CD14-positive monocyte (primary cell): ENCODE measurements at regions not wholly inside any gene's neighbourhood (a gene's known extent, or its start where the extent isn't known, plus 50 kb on each side); places are given as distances from the start of the nearest gene placed in this dataset.

Experiments
- DNase-seq, 3 donors: peaks; one replicate each; pipeline ENCODE4 v3.0.0-alpha.2; 2011 to 2022
- H2AFZ ChIP-seq: 2 replicates; pipeline ENCODE4 v1.6.0; 2012; ENCODE audit warnings: mild to moderate bottlenecking, low read depth, low read length, inconsistent platforms; ENCODE audit not compliant: insufficient read depth, poor library complexity, severe bottlenecking
- H3K27ac ChIP-seq, 2 donors: 1 replicate in 1 of 2; 2 replicates in 1 of 2; pipeline ENCODE4 v1.5.1; 2012 to 2013; ENCODE audit warnings: low read length in 2 of 2, control low read depth in 1 of 2, inconsistent platforms in 1 of 2, low read depth in 1 of 2, mild to moderate bottlenecking in 1 of 2
- H3K27me3 ChIP-seq, 2 donors: one replicate each; pipeline versions ENCODE4 v1.6.0 to v1.6.1; 2011 to 2013; ENCODE audit warnings: low read length in 2 of 2; ENCODE audit not compliant: control insufficient read depth in 2 of 2, insufficient read depth in 2 of 2
- H3K36me3 ChIP-seq, 2 donors: replicated peaks in 1 of 2; 1 replicate in 1 of 2; 2 replicates in 1 of 2; pipeline versions ENCODE4 v1.5.1 to v1.6.1; 2012 to 2013; ENCODE audit warnings: low read length in 2 of 2, control low read depth in 1 of 2, inconsistent platforms in 1 of 2, mild to moderate bottlenecking in 1 of 2; ENCODE audit not compliant: insufficient read depth in 2 of 2, control insufficient read depth in 1 of 2
- H3K4me1 ChIP-seq, 2 donors: 1 replicate in 1 of 2; 2 replicates in 1 of 2; pipeline versions ENCODE4 v1.5.1 to v1.6.1; 2012 to 2013; ENCODE audit warnings: low read length in 2 of 2, control low read depth in 1 of 2, inconsistent platforms in 1 of 2, mild to moderate bottlenecking in 1 of 2, moderate library complexity in 1 of 2; ENCODE audit not compliant: insufficient read depth in 2 of 2, control insufficient read depth in 1 of 2
- H3K4me2 ChIP-seq: replicated peaks from 2 replicates; pipeline ENCODE3; 2012; ENCODE audit warnings: low read length, moderate library complexity, mild to moderate bottlenecking; ENCODE audit not compliant: poor library complexity, severe bottlenecking; ENCODE audit errors: extremely low read depth
- H3K4me3 ChIP-seq, 3 experiments: fragments of 200-600 bp in 1 of 3; sonication (generic) in 1 of 3; replicated peaks in 1 of 3; 1 replicate in 2 of 3; 2 replicates in 1 of 3; pipeline ENCODE4 v1.5.1; 2011 to 2013; ENCODE audit warnings: low read length in 3 of 3, mild to moderate bottlenecking in 3 of 3, control low read depth in 2 of 3, low read depth in 2 of 3, inconsistent platforms in 1 of 3, moderate library complexity in 1 of 3
- H3K79me2 ChIP-seq: 2 replicates; pipeline ENCODE4 v1.6.0; 2012; ENCODE audit warnings: mild to moderate bottlenecking, control low read depth, inconsistent platforms, low read length, moderate library complexity; ENCODE audit not compliant: insufficient read depth
- H3K9ac ChIP-seq: 2 replicates; pipeline ENCODE4 v1.6.0; 2017; ENCODE audit warnings: low read length, mild to moderate bottlenecking; ENCODE audit not compliant: insufficient read depth, poor library complexity, severe bottlenecking
- H3K9me3 ChIP-seq, 2 donors: replicated peaks in 1 of 2; 1 replicate in 1 of 2; 2 replicates in 1 of 2; pipeline versions ENCODE4 v1.5.1 to v1.6.1; 2012 to 2013; ENCODE audit warnings: low read length in 2 of 2, control low read depth in 1 of 2; ENCODE audit not compliant: control insufficient read depth in 1 of 2, insufficient read depth in 1 of 2
- H4K20me1 ChIP-seq: 2 replicates; pipeline ENCODE4 v1.6.0; 2012; ENCODE audit warnings: mild to moderate bottlenecking, low read length, control low read depth, moderate library complexity; ENCODE audit not compliant: insufficient read depth
- H3K27ac Mint-ChIP-seq, 7 donors: one replicate each; pipeline ENCODE4 v1.8.0; 2020; ENCODE audit warnings: mild to moderate bottlenecking in 7 of 7, mixed read lengths in 7 of 7, moderate library complexity in 6 of 7, inconsistent platforms in 2 of 7
- H3K27me3 Mint-ChIP-seq, 3 donors: one replicate each; pipeline ENCODE4 v1.8.0; 2021 to 2022; ENCODE audit warnings: low read depth in 3 of 3, mild to moderate bottlenecking in 3 of 3, mixed read lengths in 3 of 3, moderate library complexity in 3 of 3, inconsistent platforms in 1 of 3
- H3K36me3 Mint-ChIP-seq, 2 donors: one replicate each; pipeline ENCODE4 v1.8.0; 2020; ENCODE audit warnings: mixed read lengths in 2 of 2, inconsistent platforms in 1 of 2, mild to moderate bottlenecking in 1 of 2
- H3K4me1 Mint-ChIP-seq: one replicate; pipeline ENCODE4 v1.8.0; 2020; ENCODE audit warnings: mild to moderate bottlenecking, mixed read lengths
- H3K4me3 Mint-ChIP-seq, 2 donors: one replicate each; pipeline ENCODE4 v1.8.0; 2020; ENCODE audit warnings: mild to moderate bottlenecking in 2 of 2, mixed read lengths in 2 of 2, moderate library complexity in 1 of 2
- H3K9me3 Mint-ChIP-seq, 7 donors: one replicate each; pipeline ENCODE4 v1.8.0; 2020 to 2022; ENCODE audit warnings: mixed read lengths in 7 of 7, mild to moderate bottlenecking in 6 of 7, moderate library complexity in 6 of 7, inconsistent platforms in 2 of 7
- WGBS: methylation state at CpG from one replicate; pipeline ENCODE4 v1.1.5; 2013; ENCODE audit warnings: missing lambda C conversion rate; ENCODE audit not compliant: insufficient coverage; 5-methylcytosine and 5-hydroxymethylcytosine counted together
- intact Hi-C, 2 donors: fragments of 100-400 bp; cut with micrococcal nuclease; formaldehyde crosslinking; loops; one replicate each; pipeline versions ENCODE4 v1.15.0 to v1.15.1; 2023
- TF ChIP-seq, protein P1 (sequence below): fragments of 200-600 bp; IDR thresholded peaks from one replicate; pipeline ENCODE4 v1.8.0; 2022; ENCODE audit warnings: antibody characterized with exemption, mild to moderate bottlenecking

DNA sequence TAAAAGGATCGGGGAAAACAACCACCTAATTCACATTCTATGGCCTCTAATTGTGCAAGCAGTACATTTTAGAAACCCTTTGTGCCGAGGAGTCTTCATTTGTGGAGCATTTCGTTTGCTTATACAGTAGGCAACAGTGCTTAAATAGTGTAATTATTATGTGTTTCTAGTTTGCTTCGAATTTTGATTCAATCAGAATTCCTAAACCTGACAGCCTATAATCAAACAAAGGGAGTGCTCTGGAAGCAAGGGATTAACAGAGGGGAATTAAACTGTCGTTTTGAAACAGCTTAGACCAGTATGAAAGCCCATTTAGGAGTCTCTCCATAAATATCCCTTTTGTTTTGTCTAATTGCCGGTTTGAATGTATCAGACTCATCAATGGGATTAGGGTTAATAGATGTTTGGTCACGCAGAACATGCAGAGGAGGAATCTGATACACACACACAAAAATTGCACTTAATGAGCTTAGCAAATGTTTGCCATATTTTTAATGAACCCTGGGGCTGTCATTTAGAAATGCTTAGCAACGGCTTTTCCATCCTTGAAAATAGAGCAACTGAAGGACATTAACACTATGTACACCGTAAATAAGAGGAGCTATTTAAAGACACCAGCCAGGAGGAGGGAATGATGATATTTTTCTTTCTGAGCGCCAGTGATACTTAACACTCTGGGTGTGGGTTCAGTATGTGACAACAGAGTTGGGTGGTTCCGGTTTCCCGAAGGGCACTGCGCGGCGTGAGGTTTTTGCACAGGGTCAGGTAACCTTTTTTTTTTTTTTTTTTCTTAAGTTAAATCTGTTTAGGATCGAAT lies 404.7 kb downstream of the TLE4 start:
- intact Hi-C loops, result no loop called here
- H3K4me1 Mint-ChIP-seq, result no peaks in the 10 kb centered on the region

DNA sequence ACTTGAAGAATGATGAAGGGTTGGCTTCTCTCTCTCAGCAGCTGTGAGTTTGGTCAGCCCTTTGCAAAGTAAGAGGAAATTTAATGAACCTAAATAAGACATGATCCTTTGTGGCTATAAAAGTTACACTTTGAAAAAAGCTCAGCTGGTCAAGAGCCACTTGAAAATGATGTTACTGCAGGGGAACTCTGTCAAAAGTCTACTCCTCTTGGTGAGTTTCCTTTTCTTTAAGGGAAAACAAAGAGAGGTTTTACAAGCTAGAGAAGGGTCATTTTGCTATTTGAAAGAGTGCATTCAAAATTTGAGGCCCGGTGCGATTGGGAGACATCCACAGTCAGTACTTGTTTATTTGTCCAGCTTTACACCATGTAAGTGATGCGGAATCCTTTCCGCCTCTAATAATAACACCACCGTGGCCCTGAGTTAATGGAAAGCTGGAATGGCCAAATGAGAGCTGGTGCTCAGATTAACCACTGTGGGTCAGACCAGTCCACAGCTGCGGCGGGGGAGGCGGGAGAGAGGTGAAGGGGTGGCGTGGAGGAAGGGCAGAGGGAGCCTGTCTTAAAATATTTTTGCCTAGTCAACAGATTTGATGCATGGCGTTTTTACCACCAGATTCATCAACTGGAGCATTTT lies 404.0 kb downstream of the TLE4 start:
- Histone ChIP-seq H3K4me3 (no peak overlapping the region), H3K27me3 (no peaks in the 10 kb centered on the region), H4K20me1 (no peaks in the 10 kb centered on the region), H3K9me3 (peaks cover 4 to 6% of the 10 kb centered on the region in 2 donors), H3K79me2 (no peaks in the 10 kb centered on the region), H3K36me3 (no peaks in the 10 kb centered on the region), H3K27ac (no peak overlapping the region), H3K4me1 (no peaks in the 10 kb centered on the region), H2AFZ (no peak overlapping the region), H3K4me2 (no peak overlapping the region), H3K9ac (no peak overlapping the region)
- intact Hi-C loops, result no loop called here
- Mint-ChIP-seq H3K4me1 (no peaks in the 10 kb centered on the region), H3K9me3 (peaks cover 2 to 19% (median 10%) of the 10 kb centered on the region in 7 donors), H3K27ac (no peak overlapping the region), H3K4me3 (no peak overlapping the region), H3K36me3 (no peaks in the 10 kb centered on the region), H3K27me3 (peaks cover 0 to 2% (median 0%) of the 10 kb centered on the region in 3 donors)
- 100% methylated on average over 3 of the region's 10 CpGs for WGBS
- TF ChIP-seq, protein P1, sequence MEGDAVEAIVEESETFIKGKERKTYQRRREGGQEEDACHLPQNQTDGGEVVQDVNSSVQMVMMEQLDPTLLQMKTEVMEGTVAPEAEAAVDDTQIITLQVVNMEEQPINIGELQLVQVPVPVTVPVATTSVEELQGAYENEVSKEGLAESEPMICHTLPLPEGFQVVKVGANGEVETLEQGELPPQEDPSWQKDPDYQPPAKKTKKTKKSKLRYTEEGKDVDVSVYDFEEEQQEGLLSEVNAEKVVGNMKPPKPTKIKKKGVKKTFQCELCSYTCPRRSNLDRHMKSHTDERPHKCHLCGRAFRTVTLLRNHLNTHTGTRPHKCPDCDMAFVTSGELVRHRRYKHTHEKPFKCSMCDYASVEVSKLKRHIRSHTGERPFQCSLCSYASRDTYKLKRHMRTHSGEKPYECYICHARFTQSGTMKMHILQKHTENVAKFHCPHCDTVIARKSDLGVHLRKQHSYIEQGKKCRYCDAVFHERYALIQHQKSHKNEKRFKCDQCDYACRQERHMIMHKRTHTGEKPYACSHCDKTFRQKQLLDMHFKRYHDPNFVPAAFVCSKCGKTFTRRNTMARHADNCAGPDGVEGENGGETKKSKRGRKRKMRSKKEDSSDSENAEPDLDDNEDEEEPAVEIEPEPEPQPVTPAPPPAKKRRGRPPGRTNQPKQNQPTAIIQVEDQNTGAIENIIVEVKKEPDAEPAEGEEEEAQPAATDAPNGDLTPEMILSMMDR, result no peak
- no peak for DNase-seq

More for the DNA sequence above, 404.7 kb downstream of the TLE4 start:
- no peak overlapping the region for H3K4me3 ChIP-seq
- no peak overlapping the region for H3K4me2 ChIP-seq
- H3K27ac ChIP-seq, result no peak overlapping the region
- no peaks in the 10 kb centered on the region for H3K4me1 ChIP-seq
- no peak overlapping the region for H3K9ac ChIP-seq
- H2AFZ ChIP-seq, result no peak overlapping the region
- H3K9me3 ChIP-seq, result peaks cover 4 to 6% of the 10 kb centered on the region in 2 donors
- no peak for DNase-seq
- TF ChIP-seq, protein P1, result no peak
- Mint-ChIP-seq H3K27me3 (peaks cover 0 to 2% (median 0%) of the 10 kb centered on the region in 3 donors), H3K9me3 (peaks cover 0 to 14% (median 12%) of the 10 kb centered on the region in 7 donors), H3K4me3 (no peak overlapping the region), H3K36me3 (no peaks in the 10 kb centered on the region), H3K27ac (no peak overlapping the region)
- WGBS, result 90% methylated on average over 2 of the region's 16 CpGs
- no peaks in the 10 kb centered on the region for H3K36me3 ChIP-seq
- no peaks in the 10 kb centered on the region for H4K20me1 ChIP-seq
- H3K79me2 ChIP-seq, result no peaks in the 10 kb centered on the region
- H3K27me3 ChIP-seq, result no peaks in the 10 kb centered on the region
